Islet precursor cell (in vitro differentiated cells): ENCODE measurements at regions not wholly inside any gene's neighbourhood (a gene's known extent, or its start where the extent isn't known, plus 50 kb on each side); places are given as distances from the start of the nearest gene placed in this dataset.
"Not testable (repeated sequence)": the region's sequence is repeated elsewhere in the genome, so short reads cannot be mapped to it uniquely, and the experiment has no call there.

Source experiments
- DNase-seq: peaks from one replicate; pipeline ENCODE4 v3.0.0-alpha.2; 2018

- no peak for DNase-seq
Observed at GRCh38 chr1:5812295-5812694, 179.9 kb downstream of the NPHP4 start.

GRCh38 chr1:5811419-5811818 lies 180.8 kb downstream of the NPHP4 start:
- DNase-seq: no peak

- no peak for DNase-seq
Observed at GRCh38 chr1:5810553-5811270, 181.5 kb downstream of the NPHP4 start.

- no peak for DNase-seq
Observed at GRCh38 chr1:5810131-5810530, 182.1 kb downstream of the NPHP4 start.

GRCh38 chr1:5809207-5809788 lies 182.9 kb downstream of the NPHP4 start:
- no peak for DNase-seq

GRCh38 chr1:5803851-5804250 lies 188.4 kb downstream of the NPHP4 start:
- DNase-seq: no peak

- DNase-seq: no peak
Observed at GRCh38 chr1:5802606-5803005, 189.6 kb downstream of the NPHP4 start.

- DNase-seq: no peak
Observed at GRCh38 chr1:5798904-5799303, 193.3 kb downstream of the NPHP4 start.

- peak; percentile 68 for DNase-seq
Observed at GRCh38 chr1:5798151-5798730, 194.0 kb downstream of the NPHP4 start.

- no peak for DNase-seq
Observed at GRCh38 chr1:5796028-5796427, 196.2 kb downstream of the NPHP4 start.

GRCh38 chr1:5794279-5794678 lies 197.9 kb downstream of the NPHP4 start:
- DNase-seq: no peak

- no peak for DNase-seq
Observed at GRCh38 chr1:5793516-5793915, 198.7 kb downstream of the NPHP4 start.

- DNase-seq: no peak
Observed at GRCh38 chr1:5781079-5781478, 211.1 kb downstream of the NPHP4 start.

GRCh38 chr1:5780324-5780716 lies 211.9 kb downstream of the NPHP4 start:
- no peak for DNase-seq

GRCh38 chr1:5779608-5780323 lies 212.5 kb downstream of the NPHP4 start:
- peak; percentile 85 for DNase-seq

- no peak for DNase-seq
Observed at GRCh38 chr1:5776035-5776550, 216.1 kb downstream of the NPHP4 start.

GRCh38 chr1:5774019-5774418 lies 218.2 kb downstream of the NPHP4 start:
- no peak for DNase-seq

GRCh38 chr1:5771788-5772187 lies 220.4 kb downstream of the NPHP4 start:
- DNase-seq: no peak

GRCh38 chr1:5770981-5771765 lies 221.1 kb downstream of the NPHP4 start:
- no peak for DNase-seq

GRCh38 chr1:5769760-5770159 lies 222.5 kb downstream of the NPHP4 start:
- DNase-seq: no peak

- no peak for DNase-seq
Observed at GRCh38 chr1:5769146-5769545, 223.1 kb downstream of the NPHP4 start.

- peak; percentile 77 for DNase-seq
Observed at GRCh38 chr1:5768014-5768413, 224.2 kb downstream of the NPHP4 start.

GRCh38 chr1:5766996-5767395 lies 225.2 kb downstream of the NPHP4 start:
- DNase-seq: not testable (repeated sequence)
